Smooth muscle cell (in vitro differentiated cells): ENCODE measurements at regions not wholly inside any gene's neighbourhood (a gene's known extent, or its start where the extent isn't known, plus 50 kb on each side); places are given as distances from the start of the nearest gene placed in this dataset.

ENCODE experiments used
- DNase-seq: peaks from one replicate; lab custom pipeline; 2025; ENCODE audit not compliant: unreplicated experiment; lab: John Stamatoyannopoulos, UW
- H2AFZ ChIP-seq: fragments of 200-600 bp; sonication (generic); 2 replicates; pipeline ENCODE4 v1.6.0; 2016; ENCODE audit warnings: antibody characterized with exemption, low read depth, mild to moderate bottlenecking
- H3F3A ChIP-seq: fragments of 200-600 bp; sonication (generic); 2 replicates; pipeline ENCODE4 v1.6.0; 2017; ENCODE audit warnings: antibody characterized with exemption, low read depth
- H3K27ac ChIP-seq: fragments of 200-600 bp; sonication (generic); 2 replicates; pipeline ENCODE4 v1.5.1; 2016; ENCODE audit warnings: low read depth, mild to moderate bottlenecking
- H3K27me3 ChIP-seq: fragments of 200-600 bp; sonication (generic); 2 replicates; pipeline ENCODE4 v1.6.1; 2016; ENCODE audit warnings: low read depth, mild to moderate bottlenecking
- H3K36me3 ChIP-seq: fragments of 200-600 bp; sonication (generic); 2 replicates; pipeline ENCODE4 v1.5.1; 2016; ENCODE audit warnings: low read depth
- H3K4me1 ChIP-seq: fragments of 200-600 bp; sonication (generic); 2 replicates; pipeline ENCODE4 v1.5.1; 2016; ENCODE audit warnings: low read depth
- H3K4me2 ChIP-seq: fragments of 200-600 bp; sonication (generic); 2 replicates; pipeline ENCODE4 v1.6.0; 2016; ENCODE audit warnings: mild to moderate bottlenecking
- H3K4me3 ChIP-seq: fragments of 200-600 bp; sonication (generic); 2 replicates; pipeline ENCODE4 v1.5.1; 2016; ENCODE audit warnings: mild to moderate bottlenecking
- H3K79me2 ChIP-seq: fragments of 200-600 bp; sonication (generic); 2 replicates; pipeline ENCODE4 v1.6.0; 2016; ENCODE audit warnings: low read depth, mild to moderate bottlenecking
- H3K9ac ChIP-seq: fragments of 200-600 bp; sonication (generic); 2 replicates; pipeline ENCODE4 v1.6.0; 2016; ENCODE audit warnings: low read depth
- H3K9me3 ChIP-seq: fragments of 200-600 bp; sonication (generic); replicated peaks from 2 replicates; pipeline ENCODE4 v1.5.1; 2016; ENCODE audit warnings: low read depth
- H4K20me1 ChIP-seq: fragments of 200-600 bp; sonication (generic); 2 replicates; pipeline ENCODE4 v1.6.0; 2016; ENCODE audit warnings: low read depth
- WGBS: methylation state at CpG from one replicate; pipeline ENCODE4 v1.1.7; 2016; ENCODE audit warnings: low lambda C conversion rate; 5-methylcytosine and 5-hydroxymethylcytosine counted together
- TF ChIP-seq, protein P1 (sequence below): fragments of 200-600 bp; sonication (generic); IDR thresholded peaks from 2 replicates; pipeline ENCODE4 v1.5.1; 2017; ENCODE audit warnings: borderline replicate concordance, mild to moderate bottlenecking, antibody characterized with exemption; ENCODE audit not compliant: insufficient read depth, poor library complexity, severe bottlenecking

DNA sequence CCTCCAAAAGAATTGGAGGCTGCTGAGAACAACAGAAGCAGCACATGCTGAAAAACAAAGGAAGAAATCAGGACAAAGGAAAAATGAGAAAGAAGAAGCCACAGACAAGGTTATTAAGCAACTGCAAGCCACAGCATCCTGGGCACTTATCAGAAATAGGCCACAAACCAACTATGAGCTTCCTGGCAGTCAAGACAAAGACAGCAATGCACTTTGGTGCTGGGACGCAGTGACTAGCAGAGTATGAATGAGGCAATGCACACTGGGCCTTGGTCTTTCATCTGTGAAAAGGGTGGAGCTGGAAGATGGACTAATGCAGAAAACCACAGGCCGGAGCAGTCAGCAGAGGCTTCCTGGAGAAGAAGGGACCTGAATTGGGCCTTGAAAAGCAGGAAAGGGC, 56.0 kb upstream of the LINGO1 start:
- 83% methylated on average over 2 of the region's 2 CpGs for WGBS
- H3K79me2 ChIP-seq: no peaks in the 10 kb centered on the region

DNA sequence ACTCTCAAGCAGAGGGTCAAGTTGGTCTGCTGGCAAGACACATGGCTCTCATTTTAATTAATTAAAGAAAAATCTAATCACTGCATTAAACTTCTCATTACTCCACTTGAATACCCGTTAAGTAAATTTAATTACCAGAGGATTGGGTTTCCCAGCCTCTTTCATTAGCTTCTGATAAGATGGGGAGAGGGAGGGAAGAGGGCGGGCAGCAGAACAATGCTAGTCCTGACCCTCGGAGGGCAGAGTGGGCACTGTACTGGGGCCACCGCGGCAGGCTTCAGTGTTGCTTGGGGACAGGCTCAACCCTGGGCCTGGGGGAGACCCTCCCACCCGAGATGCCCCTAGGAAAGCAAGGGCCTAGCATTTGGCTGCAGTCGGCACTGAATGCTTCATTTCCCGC, 55.6 kb upstream of the LINGO1 start:
- no peak for DNase-seq
- H3K9me3 ChIP-seq: no peaks in the 10 kb centered on the region
- no peak overlapping the region for H3K4me3 ChIP-seq
- TF ChIP-seq, protein P1, sequence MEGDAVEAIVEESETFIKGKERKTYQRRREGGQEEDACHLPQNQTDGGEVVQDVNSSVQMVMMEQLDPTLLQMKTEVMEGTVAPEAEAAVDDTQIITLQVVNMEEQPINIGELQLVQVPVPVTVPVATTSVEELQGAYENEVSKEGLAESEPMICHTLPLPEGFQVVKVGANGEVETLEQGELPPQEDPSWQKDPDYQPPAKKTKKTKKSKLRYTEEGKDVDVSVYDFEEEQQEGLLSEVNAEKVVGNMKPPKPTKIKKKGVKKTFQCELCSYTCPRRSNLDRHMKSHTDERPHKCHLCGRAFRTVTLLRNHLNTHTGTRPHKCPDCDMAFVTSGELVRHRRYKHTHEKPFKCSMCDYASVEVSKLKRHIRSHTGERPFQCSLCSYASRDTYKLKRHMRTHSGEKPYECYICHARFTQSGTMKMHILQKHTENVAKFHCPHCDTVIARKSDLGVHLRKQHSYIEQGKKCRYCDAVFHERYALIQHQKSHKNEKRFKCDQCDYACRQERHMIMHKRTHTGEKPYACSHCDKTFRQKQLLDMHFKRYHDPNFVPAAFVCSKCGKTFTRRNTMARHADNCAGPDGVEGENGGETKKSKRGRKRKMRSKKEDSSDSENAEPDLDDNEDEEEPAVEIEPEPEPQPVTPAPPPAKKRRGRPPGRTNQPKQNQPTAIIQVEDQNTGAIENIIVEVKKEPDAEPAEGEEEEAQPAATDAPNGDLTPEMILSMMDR: no peak
- no peak overlapping the region for H3K27ac ChIP-seq
- H3K36me3 ChIP-seq: no peaks in the 10 kb centered on the region
- H3K79me2 ChIP-seq: no peaks in the 10 kb centered on the region
- no peaks in the 10 kb centered on the region for H3K4me1 ChIP-seq
- H3F3A ChIP-seq: no peaks in the 10 kb centered on the region
- 85% methylated on average over 8 of the region's 8 CpGs for WGBS
- H3K4me2 ChIP-seq: no peak overlapping the region
- no peak overlapping the region for H3K9ac ChIP-seq
- H2AFZ ChIP-seq: no peak overlapping the region
- H4K20me1 ChIP-seq: no peaks in the 10 kb centered on the region
- no peaks in the 10 kb centered on the region for H3K27me3 ChIP-seq

More for the DNA sequence above, 56.0 kb upstream of the LINGO1 start:
- no peaks in the 10 kb centered on the region for H3K36me3 ChIP-seq
- no peak overlapping the region for H3K4me2 ChIP-seq
- no peaks in the 10 kb centered on the region for H4K20me1 ChIP-seq
- H2AFZ ChIP-seq: no peak overlapping the region
- H3K4me1 ChIP-seq: no peaks in the 10 kb centered on the region
- no peaks in the 10 kb centered on the region for H3K27me3 ChIP-seq
- no peak for DNase-seq
- H3F3A ChIP-seq: no peaks in the 10 kb centered on the region
- no peak overlapping the region for H3K4me3 ChIP-seq
- no peak overlapping the region for H3K9ac ChIP-seq
- no peak overlapping the region for H3K27ac ChIP-seq
- no peaks in the 10 kb centered on the region for H3K9me3 ChIP-seq
- TF ChIP-seq, protein P1: no peak

DNA sequence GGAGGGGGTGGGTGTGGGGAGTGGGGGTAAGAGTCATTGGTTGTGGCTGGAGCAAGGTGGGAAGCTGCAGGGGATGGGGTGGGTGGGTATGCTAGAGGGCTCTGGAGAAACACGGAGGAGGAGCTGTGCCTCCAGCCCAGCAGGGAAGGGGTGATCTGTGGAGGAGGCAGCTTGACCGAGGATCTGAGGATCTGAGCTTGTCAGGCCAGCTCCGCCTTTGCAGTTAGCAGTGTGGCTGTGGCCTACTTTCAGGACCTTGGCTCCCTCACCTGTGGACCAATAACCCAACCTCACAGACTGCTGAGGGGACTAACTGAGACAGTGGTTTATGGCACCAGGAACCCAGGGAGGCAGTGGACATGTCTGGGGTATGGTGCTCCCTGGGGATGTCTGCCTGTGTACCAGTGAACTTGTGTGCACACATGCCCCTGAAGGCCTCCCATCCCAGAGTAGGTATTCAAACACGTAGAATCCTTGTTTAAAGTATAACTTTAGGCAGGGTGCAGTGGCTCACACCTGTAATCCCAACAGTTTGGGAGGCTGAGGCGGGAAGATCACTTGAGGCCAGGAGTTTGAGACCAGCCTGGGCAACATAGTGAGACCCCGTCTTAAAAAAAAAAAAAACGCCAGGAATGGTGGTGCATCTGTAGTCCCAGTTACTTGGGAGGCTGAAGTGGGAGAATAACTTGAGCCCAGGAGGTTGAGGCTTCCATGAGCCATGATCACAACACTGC, 52.5 kb upstream of the LINGO1 start:
- H2AFZ ChIP-seq: no peak overlapping the region
- no peaks in the 10 kb centered on the region for H3K9me3 ChIP-seq
- TF ChIP-seq, protein P1: no peak

DNA sequence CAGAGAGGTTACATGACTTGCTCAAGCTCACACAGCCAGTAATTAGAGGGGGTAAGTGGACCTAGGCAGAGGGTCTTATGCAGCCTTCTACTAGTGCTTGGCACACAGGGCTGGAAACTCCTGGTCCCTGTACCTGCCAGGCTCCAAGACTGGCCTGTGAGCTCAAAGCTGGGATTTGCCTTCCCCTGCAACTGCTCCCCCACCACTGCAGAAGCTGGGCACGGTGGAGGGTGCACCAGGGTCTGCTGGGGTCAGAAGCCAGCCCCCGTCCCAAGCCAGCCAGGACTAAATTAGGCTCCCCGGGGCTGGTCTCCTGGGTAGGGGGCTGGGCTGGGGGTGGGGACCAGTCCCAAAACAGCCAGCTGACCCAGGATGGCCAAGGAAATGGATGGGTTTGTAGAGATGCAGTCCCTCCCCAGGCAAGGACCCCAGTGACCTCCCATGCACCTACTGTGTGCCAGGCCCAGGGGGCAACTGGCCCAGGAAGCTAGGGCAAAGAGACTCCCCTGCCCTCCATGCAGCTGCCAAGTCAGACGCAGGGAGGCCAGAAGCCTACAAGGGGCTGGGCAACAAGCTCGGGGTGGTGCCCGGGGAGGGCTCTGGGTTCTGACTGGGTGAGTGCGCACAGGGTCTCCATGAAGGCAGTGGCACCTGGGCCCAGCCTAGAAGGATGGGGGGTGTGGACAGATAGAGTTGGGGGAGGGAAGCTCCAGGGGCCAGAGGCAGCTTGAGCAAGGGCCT, 51.8 kb upstream of the LINGO1 start:
- DNase-seq: no peak
- peaks cover 5% of the 10 kb centered on the region for H3K27me3 ChIP-seq
- H3K9ac ChIP-seq: no peak overlapping the region
- no peaks in the 10 kb centered on the region for H3K9me3 ChIP-seq
- no peak overlapping the region for H2AFZ ChIP-seq
- no peak overlapping the region for H3K27ac ChIP-seq
- no peaks in the 10 kb centered on the region for H3F3A ChIP-seq
- no peak overlapping the region for H3K4me2 ChIP-seq
- WGBS: 89% methylated on average over 7 of the region's 7 CpGs
- H3K36me3 ChIP-seq: no peaks in the 10 kb centered on the region
- no peaks in the 10 kb centered on the region for H4K20me1 ChIP-seq
- no peaks in the 10 kb centered on the region for H3K79me2 ChIP-seq
- TF ChIP-seq, protein P1: no peak
- no peak overlapping the region for H3K4me3 ChIP-seq
- H3K4me1 ChIP-seq: no peaks in the 10 kb centered on the region

More for the DNA sequence above, 52.5 kb upstream of the LINGO1 start:
- Histone ChIP-seq H3K4me1 (no peaks in the 10 kb centered on the region), H3K27me3 (peaks cover 3% of the 10 kb centered on the region), H3K79me2 (no peaks in the 10 kb centered on the region), H3F3A (no peaks in the 10 kb centered on the region), H3K9ac (no peak overlapping the region), H3K4me2 (no peak overlapping the region), H3K27ac (no peak overlapping the region), H4K20me1 (no peaks in the 10 kb centered on the region), H3K4me3 (no peak overlapping the region), H3K36me3 (no peaks in the 10 kb centered on the region)
- DNase-seq: no peak
- WGBS: 85% methylated on average over 5 of the region's 7 CpGs
